GM18517 (cell line): ENCODE measurements at regions not wholly inside any gene's neighbourhood (a gene's known extent, or its start where the extent isn't known, plus 50 kb on each side); places are given as distances from the start of the nearest gene placed in this dataset.
"Not testable (repeated sequence)": the region's sequence is repeated elsewhere in the genome, so short reads cannot be mapped to it uniquely, and the experiment has no call there.

Experiments used
- ATAC-seq: cut with Tn5 transposase; IDR thresholded peaks from one replicate; pipeline ENCODE4 v1.9.1; 2021; ENCODE audit warnings: mild to moderate bottlenecking, moderate library complexity; ENCODE audit not compliant: unreplicated experiment

GRCh38 chr4:17250591-17250990, 261.3 kb downstream of the QDPR start:
- ATAC-seq = no peak

- no peak for ATAC-seq
Observed at GRCh38 chr4:17246656-17247055, 265.2 kb downstream of the QDPR start.

GRCh38 chr4:17241835-17242234, 270.1 kb downstream of the QDPR start:
- no peak for ATAC-seq

GRCh38 chr4:17238633-17239032, 273.3 kb downstream of the QDPR start:
- ATAC-seq = no peak

- ATAC-seq = no peak
Observed at GRCh38 chr4:17236686-17237085, 275.2 kb downstream of the QDPR start.

GRCh38 chr4:17234678-17235077, 277.2 kb downstream of the QDPR start:
- ATAC-seq = no peak

DNA sequence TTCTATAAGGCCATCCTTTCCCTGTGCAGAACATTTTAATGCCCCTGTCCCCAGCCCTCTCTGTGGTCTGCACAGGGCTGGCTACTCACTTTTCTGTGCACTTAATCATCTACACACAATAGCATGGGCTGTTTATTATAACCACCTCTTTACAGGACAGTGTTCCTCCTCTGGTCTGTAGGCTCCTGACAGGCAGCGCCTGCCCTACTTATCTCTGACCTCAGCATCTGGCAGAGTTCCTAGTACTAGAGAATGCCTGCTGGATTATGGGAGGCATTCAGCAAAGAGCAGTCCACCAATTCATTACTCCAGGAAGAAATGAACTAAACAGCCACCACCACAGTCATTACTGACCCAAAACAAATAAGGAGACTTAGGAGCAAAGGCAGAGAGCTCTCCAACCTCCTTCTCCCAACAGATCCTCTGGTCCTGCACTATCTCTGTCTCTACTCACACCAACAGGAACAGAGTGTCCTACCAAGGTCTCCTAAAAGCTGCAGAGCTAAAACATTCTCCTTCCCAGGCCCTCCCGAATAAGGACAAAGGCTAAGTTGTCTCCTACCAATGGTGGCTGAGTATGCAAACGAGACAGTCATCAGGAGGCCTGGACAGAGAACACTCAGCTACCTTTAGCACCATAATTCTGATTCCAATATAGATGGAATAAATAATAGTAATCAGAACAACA, 279.2 kb downstream of the QDPR start:
- no peak for ATAC-seq

GRCh38 chr4:17231880-17232475, 279.9 kb downstream of the QDPR start:
- ATAC-seq = not testable (repeated sequence)

GRCh38 chr4:17230727-17231126, 281.2 kb downstream of the QDPR start:
- ATAC-seq = no peak

- ATAC-seq = no peak
Observed at GRCh38 chr4:17220816-17221215, 291.1 kb downstream of the QDPR start.

DNA sequence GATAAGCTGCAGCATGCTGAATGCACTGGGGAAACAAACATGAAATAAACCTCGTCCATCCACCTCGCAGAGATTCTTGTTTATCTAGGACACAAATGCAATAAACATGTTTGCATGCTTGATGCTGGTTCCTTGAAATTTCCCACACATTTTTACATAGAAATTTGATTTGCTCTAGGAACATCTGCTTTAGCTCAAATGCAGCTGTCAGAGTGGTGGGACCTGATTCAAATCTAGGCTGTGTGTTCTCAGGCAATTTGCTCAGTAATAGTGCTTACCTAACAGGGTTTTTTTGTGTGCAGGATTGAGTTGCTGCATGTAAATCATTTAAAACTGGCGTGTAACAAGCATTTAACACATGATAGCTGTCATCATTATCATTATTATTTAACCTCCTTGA, 293.1 kb downstream of the QDPR start:
- ATAC-seq = no peak

DNA sequence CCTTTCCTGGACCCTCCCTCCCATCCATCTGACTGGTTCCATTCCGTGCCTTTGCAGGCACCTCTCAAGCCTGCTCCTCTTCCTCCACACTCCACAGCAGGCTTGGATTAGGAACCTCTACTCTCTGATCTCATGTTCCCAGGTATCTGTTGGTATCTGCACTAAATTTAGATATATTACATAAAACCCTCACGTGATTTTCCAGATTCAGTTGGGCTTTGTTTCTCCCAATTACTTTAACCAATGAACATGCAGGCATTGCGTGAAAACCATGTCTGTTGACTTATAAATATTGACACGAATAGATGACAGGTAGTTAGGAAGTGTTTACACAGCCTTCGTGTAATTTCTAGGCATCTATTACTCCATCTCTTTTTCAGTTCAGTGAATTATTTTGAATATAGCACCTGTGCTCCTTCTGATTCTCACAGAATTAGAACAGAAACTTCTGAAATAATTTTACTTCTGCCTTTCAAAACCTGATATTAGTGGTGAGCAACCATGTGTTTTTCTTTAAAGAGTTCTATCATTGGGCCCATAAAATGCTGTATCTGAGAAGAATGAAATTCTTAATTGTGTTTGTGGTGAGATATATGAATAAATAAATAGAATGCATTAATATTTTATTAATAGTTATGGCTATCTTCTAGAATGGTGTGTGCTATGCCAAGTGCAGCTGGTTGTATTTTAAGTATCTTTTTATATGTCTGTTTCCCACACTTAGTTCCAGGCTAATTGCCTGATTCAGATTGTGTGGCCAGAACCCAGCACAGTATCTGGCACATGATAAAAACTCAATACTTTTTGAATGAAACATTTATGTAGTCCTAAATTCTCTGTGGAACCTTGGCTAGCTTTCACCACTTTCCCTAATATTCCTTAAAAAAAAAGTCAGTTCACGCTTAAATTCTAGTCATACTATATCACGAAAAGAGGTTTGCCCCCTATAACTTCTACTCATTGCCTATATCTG, 304.8 kb downstream of the QDPR start:
- no peak for ATAC-seq

DNA sequence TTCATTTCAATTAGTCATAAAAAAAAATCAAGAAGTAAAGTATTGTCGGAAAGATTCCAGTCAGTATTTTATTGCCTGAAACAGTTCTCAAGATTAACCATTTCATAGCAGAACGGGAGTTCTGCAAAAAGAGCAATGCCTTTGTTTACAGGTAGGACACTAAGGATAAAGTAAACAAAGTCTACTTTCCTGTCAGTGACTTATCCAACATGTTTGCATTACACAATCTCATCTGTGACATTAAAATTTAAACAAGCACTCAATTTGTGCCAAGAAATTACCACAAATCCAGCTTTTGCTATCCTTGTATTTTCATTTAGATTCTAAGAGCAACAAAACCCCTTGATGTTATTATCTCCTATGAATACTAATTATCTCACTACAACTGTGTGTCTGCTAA, 306.5 kb upstream of the LDB2 start:
- ATAC-seq = no peak

GRCh38 chr4:17203797-17204196, 305.4 kb upstream of the LDB2 start:
- no peak for ATAC-seq

- no peak for ATAC-seq
Observed at GRCh38 chr4:17197070-17197469, 298.6 kb upstream of the LDB2 start.

- no peak for ATAC-seq
Observed at GRCh38 chr4:17195461-17196275, 297.2 kb upstream of the LDB2 start.

DNA sequence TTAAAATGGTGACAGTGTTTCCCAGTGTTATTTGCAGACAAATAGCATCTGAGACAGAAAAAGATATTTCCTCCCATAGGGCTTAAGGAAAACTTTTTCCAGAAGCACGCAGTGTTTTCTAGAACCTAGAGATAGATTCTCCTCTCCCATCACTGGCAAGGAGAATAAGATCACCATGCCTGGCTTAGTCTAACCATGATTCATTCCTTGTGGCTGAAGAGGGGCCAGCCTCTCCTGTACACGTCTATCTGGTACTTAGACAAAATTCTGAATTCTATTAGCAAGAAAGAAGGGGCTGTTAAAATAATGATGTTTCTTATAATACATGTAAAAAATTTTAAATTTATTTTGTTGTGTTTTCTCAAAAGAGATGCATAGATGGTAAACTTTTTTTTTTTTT, 296.1 kb upstream of the LDB2 start:
- ATAC-seq = no peak

- ATAC-seq = no peak
Observed at GRCh38 chr4:17189759-17190158, 291.3 kb upstream of the LDB2 start.

DNA sequence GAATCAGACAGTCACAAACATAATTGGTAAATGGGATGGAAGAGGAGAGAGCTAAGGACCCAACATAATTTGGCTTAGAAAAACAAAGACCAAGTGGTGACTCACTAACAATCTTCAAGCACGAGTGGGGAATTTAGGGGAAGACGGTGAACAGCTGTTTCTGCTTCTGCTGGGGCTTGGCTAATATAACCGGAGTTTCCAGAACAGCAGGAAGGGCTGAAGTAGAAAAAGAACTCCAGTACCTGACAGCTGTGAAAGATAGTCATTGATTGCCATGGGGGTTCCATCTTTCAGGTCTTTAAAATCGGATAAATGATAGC, 290.9 kb upstream of the LDB2 start:
- ATAC-seq = no peak

DNA sequence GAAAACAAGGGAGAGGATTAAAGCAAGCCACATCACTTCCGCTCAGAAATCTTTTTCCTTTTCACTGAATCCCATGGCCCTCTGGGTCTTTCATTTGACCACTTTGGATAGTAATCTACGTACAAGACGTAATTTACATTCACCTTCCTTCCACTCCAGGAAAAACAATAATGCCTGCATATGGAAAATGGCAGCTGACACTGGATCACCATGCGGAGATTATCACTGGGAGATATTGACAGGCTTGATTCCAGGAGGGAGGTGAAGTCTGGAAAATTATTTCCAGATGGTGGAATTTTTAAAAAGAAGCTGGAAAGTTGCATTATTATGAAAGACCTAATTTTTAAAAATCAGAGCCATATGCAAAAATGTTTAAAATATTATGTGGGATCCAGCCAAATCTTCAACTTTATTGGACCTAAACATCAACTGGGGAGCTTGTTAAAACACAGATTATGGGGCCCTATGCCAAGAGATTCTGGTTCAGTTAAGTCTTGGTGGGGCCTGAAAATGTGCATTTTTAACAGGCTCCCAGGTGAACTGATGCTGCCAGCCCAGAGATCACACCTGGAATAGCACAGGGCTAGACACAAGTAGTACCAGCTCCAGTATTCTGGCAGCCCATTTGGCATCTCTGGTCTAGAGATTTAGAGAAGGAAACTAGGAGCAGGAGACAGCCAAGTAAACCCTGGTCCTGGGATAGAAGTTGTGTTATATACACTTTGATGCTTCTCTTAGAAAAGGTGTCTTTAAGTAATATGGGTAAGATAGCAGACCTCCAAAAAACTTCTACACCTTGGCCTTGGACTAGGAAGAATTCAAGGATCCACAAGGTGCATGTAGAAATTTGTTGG, 290.3 kb upstream of the LDB2 start:
- no peak for ATAC-seq
